GM10248 (cell line): ENCODE measurements at regions not wholly inside any gene's neighbourhood (a gene's known extent, or its start where the extent isn't known, plus 50 kb on each side); places are given as distances from the start of the nearest gene placed in this dataset.

Experiments
- CTCF ChIA-PET: fragments of 300-600 bp; sonication (Branson Sonifier 250); formaldehyde crosslinking; extraction: SDS; loops from one replicate; lab custom pipeline; 2021; ENCODE audit warnings: antibody characterized with exemption; lab: Yijun Ruan, JAX
- POLR2A ChIA-PET: fragments of 350-650 bp; sonication (Branson Sonifier 250); formaldehyde crosslinking; extraction: SDS; loops from one replicate; lab custom pipeline; 2020; ENCODE audit warnings: antibody characterized with exemption; lab: Yijun Ruan, JAX
- DNase-seq: peaks from one replicate; pipeline ENCODE4 v3.0.0; 2012; ENCODE audit errors: extremely low spot score
- TF ChIP-seq, protein P1 (sequence below): IDR thresholded peaks from 2 replicates; pipeline ENCODE4 v1.5.1; 2012; ENCODE audit warnings: mild to moderate bottlenecking, low read depth; ENCODE audit errors: extremely low read depth, missing control alignments, control extremely low read depth

DNA sequence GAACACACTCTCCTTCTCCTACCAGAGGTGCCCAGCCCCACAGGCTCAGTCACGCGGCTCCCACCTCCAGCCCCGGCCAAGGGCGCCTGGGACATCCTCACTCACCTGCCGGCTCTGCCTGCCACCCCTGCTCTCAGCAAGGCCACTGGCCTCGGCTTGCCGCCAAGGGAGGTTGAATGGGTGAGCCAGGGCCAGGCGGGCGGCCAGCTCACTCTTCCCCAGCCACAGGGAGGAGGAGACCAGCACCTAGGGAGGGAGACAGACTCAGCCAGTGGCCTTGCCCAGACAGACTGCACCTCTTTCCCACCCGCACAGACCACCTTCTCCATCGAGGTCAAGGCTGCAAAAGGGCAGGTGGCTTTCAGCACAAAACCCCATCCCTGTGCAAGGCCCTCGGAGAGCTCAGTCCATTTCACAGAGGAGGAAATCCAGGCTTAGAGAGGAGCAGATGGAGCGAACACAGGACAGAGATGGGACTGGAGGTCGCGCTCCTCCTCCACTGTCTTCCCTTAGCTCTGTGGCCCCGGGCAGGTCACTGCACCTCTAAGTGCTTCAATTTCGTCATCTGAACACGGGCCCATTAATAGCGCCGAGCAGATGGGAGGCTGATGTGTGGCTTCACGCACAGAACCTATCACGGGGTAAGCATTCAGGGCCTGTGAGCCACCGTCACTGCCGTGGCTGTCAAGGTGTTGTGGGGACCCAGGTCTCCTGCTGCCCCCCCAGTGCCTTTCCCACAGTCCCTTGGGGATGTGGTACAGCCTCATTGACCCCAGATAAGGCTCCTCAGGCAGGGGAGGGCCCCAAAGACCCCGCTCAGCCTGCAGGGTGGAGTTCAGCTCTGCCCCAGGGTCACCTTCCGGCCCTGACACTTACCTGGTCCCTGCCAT, 56.1 kb downstream of the RMI2 start:
- DNase-seq, result no peak
- CTCF ChIA-PET, result interaction anchor here (1.2 to 16.7 kb wide), 4 partner anchors 16 to 438 kb away, joined by 3 to 249 read pairs (median 3); partner anchors contain the start of gene ZC3H7A
- TF ChIP-seq, protein P1, sequence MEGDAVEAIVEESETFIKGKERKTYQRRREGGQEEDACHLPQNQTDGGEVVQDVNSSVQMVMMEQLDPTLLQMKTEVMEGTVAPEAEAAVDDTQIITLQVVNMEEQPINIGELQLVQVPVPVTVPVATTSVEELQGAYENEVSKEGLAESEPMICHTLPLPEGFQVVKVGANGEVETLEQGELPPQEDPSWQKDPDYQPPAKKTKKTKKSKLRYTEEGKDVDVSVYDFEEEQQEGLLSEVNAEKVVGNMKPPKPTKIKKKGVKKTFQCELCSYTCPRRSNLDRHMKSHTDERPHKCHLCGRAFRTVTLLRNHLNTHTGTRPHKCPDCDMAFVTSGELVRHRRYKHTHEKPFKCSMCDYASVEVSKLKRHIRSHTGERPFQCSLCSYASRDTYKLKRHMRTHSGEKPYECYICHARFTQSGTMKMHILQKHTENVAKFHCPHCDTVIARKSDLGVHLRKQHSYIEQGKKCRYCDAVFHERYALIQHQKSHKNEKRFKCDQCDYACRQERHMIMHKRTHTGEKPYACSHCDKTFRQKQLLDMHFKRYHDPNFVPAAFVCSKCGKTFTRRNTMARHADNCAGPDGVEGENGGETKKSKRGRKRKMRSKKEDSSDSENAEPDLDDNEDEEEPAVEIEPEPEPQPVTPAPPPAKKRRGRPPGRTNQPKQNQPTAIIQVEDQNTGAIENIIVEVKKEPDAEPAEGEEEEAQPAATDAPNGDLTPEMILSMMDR, result no peak
- POLR2A ChIA-PET, result no interaction called here

DNA sequence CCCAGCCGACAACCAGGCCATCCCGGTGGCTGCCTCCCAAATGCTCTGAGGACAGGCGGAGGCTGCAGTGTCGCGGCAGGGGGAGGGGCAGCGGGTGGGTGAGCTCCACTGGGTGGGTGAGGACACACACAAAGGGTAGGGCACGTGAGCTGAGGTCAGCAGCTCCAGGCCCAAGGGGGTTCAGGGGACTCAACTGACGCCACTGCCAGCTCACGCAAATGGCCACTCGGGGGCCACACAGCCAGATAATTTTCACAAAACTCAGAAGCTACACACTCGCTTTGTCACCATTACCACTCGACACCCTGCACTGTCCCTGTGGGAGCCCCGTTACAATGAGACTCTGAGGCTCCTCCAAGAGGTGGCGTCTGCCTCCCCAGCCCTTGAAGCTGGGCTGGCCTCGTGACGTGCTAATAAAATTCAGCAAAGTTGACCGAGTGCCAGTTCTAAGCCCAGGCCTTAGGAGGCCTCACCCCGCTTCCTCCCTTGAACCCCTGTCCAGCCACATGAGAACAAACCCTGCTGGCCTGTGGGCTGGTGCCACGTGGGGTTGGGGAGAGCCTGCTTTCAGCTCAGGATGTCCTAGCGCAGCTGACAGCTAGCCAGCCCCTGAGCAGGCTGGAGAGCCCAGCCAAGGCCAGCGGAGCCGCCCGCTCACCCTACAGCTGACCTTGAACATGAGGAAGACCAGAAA, 56.9 kb downstream of the RMI2 start:
- ChIA-PET POLR2A (no interaction called here), CTCF (interaction anchor here (1.2 to 16.7 kb wide), 7 partner anchors 11 to 439 kb away, joined by 3 to 249 read pairs (median 5); partner anchors contain the start of gene ZC3H7A)
- no peak for DNase-seq
- TF ChIP-seq, protein P1, result no peak

DNA sequence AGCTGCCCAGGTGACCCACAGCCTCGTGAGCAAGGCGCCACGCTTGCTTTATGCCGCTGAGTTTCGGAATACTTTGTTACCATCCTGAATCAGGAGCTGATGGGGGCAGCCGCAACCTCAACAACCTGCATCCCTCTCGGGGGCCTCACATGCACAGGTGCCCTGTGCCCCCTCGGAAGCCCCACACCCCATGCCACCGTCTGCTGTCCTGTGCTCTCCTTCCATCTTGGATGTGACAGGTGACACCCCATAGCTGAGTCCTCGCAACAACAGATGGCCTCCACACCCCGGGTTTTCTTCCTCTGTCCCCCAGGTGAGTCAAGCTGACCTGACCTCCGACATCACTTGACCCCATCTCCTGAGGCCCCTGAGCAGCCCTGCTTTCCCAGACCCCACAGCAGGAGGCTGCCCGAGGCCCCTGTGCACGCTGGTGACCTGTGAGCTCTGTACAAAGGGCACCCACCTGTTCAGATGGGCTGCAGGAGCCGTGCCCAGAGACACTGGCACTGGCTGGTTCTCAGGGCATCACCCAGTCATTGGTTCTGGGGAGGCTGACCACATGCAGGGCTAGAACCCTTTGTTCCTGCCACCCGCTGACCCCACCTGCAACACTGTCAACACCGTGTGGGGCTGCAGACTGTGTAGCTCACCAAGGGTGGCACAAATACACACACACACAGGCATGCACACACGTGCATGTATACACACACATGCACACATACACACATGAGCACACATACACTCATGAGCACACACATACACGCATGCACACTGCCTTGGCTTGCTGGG, 57.7 kb downstream of the RMI2 start:
- DNase-seq, result no peak
- POLR2A ChIA-PET, result no interaction called here
- CTCF ChIA-PET, result interaction anchor here (1.3 to 16.7 kb wide), 6 partner anchors 10 to 438 kb away, joined by 3 to 249 read pairs (median 6); partner anchors contain the start of genes SOCS1 and ZC3H7A
- TF ChIP-seq, protein P1, result no peak

DNA sequence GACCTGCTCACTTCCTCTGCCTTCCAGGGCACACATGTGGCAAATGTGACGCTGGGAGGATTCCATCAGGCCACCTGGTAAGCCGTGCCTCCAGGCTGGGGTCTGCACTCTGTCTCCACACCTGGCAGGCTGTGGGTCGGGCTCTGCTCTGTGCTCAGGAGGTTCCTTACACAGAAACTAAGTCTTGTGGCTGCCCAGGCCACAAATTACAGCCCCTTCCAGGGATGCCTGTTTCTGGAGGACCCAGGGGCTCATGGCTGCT, 58.2 kb downstream of the RMI2 start:
- CTCF ChIA-PET, result interaction anchor here (1.3 to 16.7 kb wide), 5 partner anchors 9 to 439 kb away, joined by 3 to 249 read pairs (median 6); partner anchors contain the start of gene SOCS1
- POLR2A ChIA-PET, result no interaction called here

DNA sequence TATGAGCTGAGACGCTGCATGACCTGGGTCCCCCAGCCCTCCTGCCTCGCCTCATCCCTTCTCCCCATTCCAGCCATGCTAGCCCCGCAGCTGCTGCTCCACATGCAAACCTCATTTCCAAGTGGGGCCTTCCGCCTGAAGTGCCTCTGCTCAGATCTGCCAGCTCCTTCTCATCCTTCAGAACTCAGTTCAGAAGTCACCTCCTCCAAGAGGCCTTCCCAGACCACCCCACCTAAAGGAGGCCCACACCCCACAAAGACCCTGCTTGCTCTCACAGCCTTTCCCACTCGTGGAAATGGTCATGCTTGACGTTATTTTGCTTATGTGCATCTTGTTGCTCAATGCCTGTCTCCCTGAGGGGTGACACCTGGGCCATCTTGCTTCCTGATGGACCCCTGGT, 58.7 kb downstream of the RMI2 start:
- ChIA-PET CTCF (interaction anchor here (1.2 to 16.7 kb wide), 8 partner anchors 9 to 664 kb away, joined by 3 to 249 read pairs (median 7); partner anchors contain the start of gene SOCS1), POLR2A (no interaction called here)
- DNase-seq, result no peak
- TF ChIP-seq, protein P1, result no peak

More for the DNA sequence above, 58.2 kb downstream of the RMI2 start:
- TF ChIP-seq, protein P1, result no peak
- no peak for DNase-seq
